HCT116 (cell line): ENCODE measurements at regions not wholly inside any gene's neighbourhood (a gene's known extent, or its start where the extent isn't known, plus 50 kb on each side); places are given as distances from the start of the nearest gene placed in this dataset.

ENCODE experiments used
- ATAC-seq: fragments of 200-7000 bp; cut with Tn5 transposase; 2 replicates; pipeline ENCODE4 v1.9.1; 2020; ENCODE audit warnings: mild to moderate bottlenecking, moderate library complexity
- BruUV-seq: library from RNA; stranded (reverse); fragments of 400-500 nt; replicated peaks from 2 replicates; lab custom pipeline; 2021; lab: Mats Ljungman, UMichigan
- CTCF ChIA-PET: fragments of 300-600 bp; sonication (Branson Sonifier 250); formaldehyde crosslinking; loops from one replicate; lab custom pipeline; 2021; ENCODE audit warnings: antibody characterized with exemption; lab: Charles Lee
- POLR2A ChIA-PET: fragments of 300-600, 350-600 bp; sonication (Branson Sonifier 250); formaldehyde crosslinking; loops from one replicate; lab custom pipeline; 2021; ENCODE audit warnings: antibody characterized with exemption; lab: Charles Lee
- RAD21 ChIA-PET, 2 experiments: fragments of 300-600 bp; sonication (Branson Sonifier 250); formaldehyde crosslinking; loops; one replicate each; lab custom pipeline; 2023; ENCODE audit warnings: low total read pairs in 2 of 2; ENCODE audit not compliant: uncharacterized antibody in 2 of 2, unreplicated experiment in 2 of 2, low non-redundant PET in 1 of 2; lab: Charles Lee
- DNase-seq: peaks from one replicate; pipeline ENCODE4 v3.0.0-alpha.2; 2010; ENCODE audit warnings: low read depth, low spot score
- H2AFZ ChIP-seq: fragments of 200-600 bp; shearing (Covaris generic), sonication (generic); 2 replicates; pipeline ENCODE4 v1.6.1; 2017; ENCODE audit warnings: low read depth, mixed run types, mixed read lengths, antibody characterized with exemption, low read length; ENCODE audit not compliant: poor library complexity, severe bottlenecking
- H3K27ac ChIP-seq: 2 replicates; pipeline ENCODE4 v1.5.1; 2012; ENCODE audit warnings: low read depth, low read length
- H3K27me3 ChIP-seq: fragments of 200-600 bp; sonication (generic); 2 replicates; pipeline ENCODE4 v1.6.1; 2016; ENCODE audit warnings: mixed run types, low read length, mixed read lengths; ENCODE audit not compliant: insufficient read depth
- H3K36me3 ChIP-seq, 2 experiments: fragments of 200-500 bp in 1 of 2; fragments of 200-600 bp in 1 of 2; sonication (Bioruptor generic) in 1 of 2; sonication (generic) in 1 of 2; 2 replicates each; pipeline versions ENCODE4 v1.5.1 to v1.6.1; 2014 to 2016; ENCODE audit warnings: low read length in 2 of 2, inconsistent platforms in 1 of 2, mixed read lengths in 1 of 2, mixed run types in 1 of 2; ENCODE audit not compliant: insufficient read depth in 2 of 2, control insufficient read depth in 1 of 2
- H3K4me1 ChIP-seq, 2 experiments: fragments of 200-600 bp in 1 of 2; sonication (generic) in 1 of 2; 2 replicates each; pipeline versions ENCODE4 v1.5.1 to v1.6.1; 2012 to 2017; ENCODE audit warnings: low read length in 2 of 2, inconsistent platforms in 1 of 2, mild to moderate bottlenecking in 1 of 2, mixed read lengths in 1 of 2, mixed run types in 1 of 2, moderate library complexity in 1 of 2; ENCODE audit not compliant: insufficient read depth in 2 of 2, control insufficient read depth in 1 of 2
- H3K4me2 ChIP-seq: fragments of 200-600 bp; sonication (generic); 2 replicates; pipeline ENCODE4 v1.6.1; 2017; ENCODE audit warnings: mixed run types, low read length, mixed read lengths
- H3K4me3 ChIP-seq, 2 experiments: fragments of 200-600 bp in 1 of 2; sonication (generic) in 1 of 2; replicated peaks in 1 of 2; 2 replicates each; pipeline ENCODE4 v1.5.1; 2011 to 2016; ENCODE audit warnings: low read length in 2 of 2, control low read depth in 1 of 2, low read depth in 1 of 2, mild to moderate bottlenecking in 1 of 2, mixed read lengths in 1 of 2, mixed run types in 1 of 2
- H3K79me2 ChIP-seq: fragments of 200-600 bp; sonication (generic); 2 replicates; pipeline ENCODE4 v1.6.1; 2017; ENCODE audit warnings: mild to moderate bottlenecking, mixed run types, low read length, moderate library complexity, mixed read lengths; ENCODE audit not compliant: insufficient read depth
- H3K9ac ChIP-seq: fragments of 200-600 bp; sonication (generic); 2 replicates; pipeline ENCODE4 v1.6.1; 2016; ENCODE audit warnings: low read length, mixed read lengths
- H3K9me2 ChIP-seq: fragments of 200-600 bp; sonication (generic), shearing (Covaris generic); 2 replicates; pipeline ENCODE4 v1.6.1; 2017; ENCODE audit warnings: mixed run types, mild to moderate bottlenecking, moderate library complexity; ENCODE audit not compliant: insufficient read depth
- H3K9me3 ChIP-seq, 2 experiments: fragments of 200-500 bp in 1 of 2; fragments of 200-600 bp in 1 of 2; sonication (Bioruptor generic) in 1 of 2; sonication (generic) in 1 of 2; 2 replicates each; pipeline ENCODE4 v1.6.1; 2014 to 2017; ENCODE audit warnings: low read length in 2 of 2, mixed read lengths in 2 of 2, inconsistent platforms in 1 of 2, low read depth in 1 of 2, mild to moderate bottlenecking in 1 of 2, mixed run types in 1 of 2, moderate library complexity in 1 of 2; ENCODE audit not compliant: control insufficient read depth in 1 of 2, insufficient read depth in 1 of 2
- H4K20me1 ChIP-seq: fragments of 200-600 bp; sonication (generic), shearing (Covaris generic); 2 replicates; pipeline ENCODE4 v1.6.1; 2017; ENCODE audit warnings: mixed run types, mild to moderate bottlenecking, moderate library complexity; ENCODE audit not compliant: insufficient read depth
- CEBPB ChIP-seq: IDR thresholded peaks from 2 replicates; pipeline ENCODE4 v1.6.1; 2012; ENCODE audit warnings: low read depth
- EZH2 ChIP-seq: fragments of 200-600 bp; sonication (generic); IDR thresholded peaks from 2 replicates; pipeline ENCODE4 v1.6.1; 2017; ENCODE audit warnings: antibody characterized with exemption, mixed run types
- FOSL1 ChIP-seq: IDR thresholded peaks from 2 replicates; pipeline ENCODE4 v1.6.1; 2012; ENCODE audit warnings: low read depth
- JUND ChIP-seq: IDR thresholded peaks from 2 replicates; pipeline ENCODE4 v1.6.1; 2012
- POLR2A ChIP-seq: IDR thresholded peaks from 2 replicates; pipeline ENCODE4 v1.7.0; 2011; ENCODE audit warnings: borderline replicate concordance; ENCODE audit not compliant: insufficient read depth, insufficient read length; ENCODE audit errors: extremely low read depth
- POLR2AphosphoS5 ChIP-seq: IDR thresholded peaks from 2 replicates; pipeline ENCODE4 v1.6.1; 2011; ENCODE audit warnings: mild to moderate bottlenecking, low read depth, low read length, moderate library complexity
- RAD21 ChIP-seq: IDR thresholded peaks from 2 replicates; pipeline ENCODE4 v1.6.1; 2012; ENCODE audit warnings: low read depth, mild to moderate bottlenecking
- SRF ChIP-seq: IDR thresholded peaks from 2 replicates; pipeline ENCODE4 v1.6.1; 2012; ENCODE audit warnings: low read depth
- YY1 ChIP-seq: IDR thresholded peaks from 2 replicates; pipeline ENCODE4 v1.6.1; 2011; ENCODE audit warnings: low read length, low read depth, moderate library complexity, mild to moderate bottlenecking; ENCODE audit not compliant: insufficient replicate concordance; ENCODE audit errors: extremely low read depth
- intact Hi-C: fragments of 100-400 bp; cut with micrococcal nuclease; formaldehyde crosslinking; loops from 2 replicates; pipeline ENCODE4 v1.10.0; 2022
- TF ChIP-seq, protein P1 (sequence below): IDR thresholded peaks from 2 replicates; pipeline ENCODE4 v1.6.1; 2012; ENCODE audit warnings: low read depth

GRCh38 chr11:127074151-127074761 lies 73.7 kb upstream of the KIRREL3 start:
- ChIA-PET CTCF (no interaction called here), POLR2A (no interaction called here), RAD21 (no interaction called here)
- DNase-seq: no peak
- no peaks in the 10 kb centered on the region for H3K36me3 ChIP-seq
- peaks cover 0 to 4% of the 10 kb centered on the region in 2 experiments; a peak in 1 of 4 replicates for H3K9me3 ChIP-seq
- BruUV-seq: no TSS peak
- no peak for ATAC-seq
- H3K27me3 ChIP-seq: no peaks in the 10 kb centered on the region
- H3K9me2 ChIP-seq: no peaks in the 10 kb centered on the region
- H3K9ac ChIP-seq: no peak overlapping the region
- H3K27ac ChIP-seq: no peak overlapping the region
- no peaks in the 10 kb centered on the region for H4K20me1 ChIP-seq
- intact Hi-C loops: no loop called here
- H2AFZ ChIP-seq: no peak overlapping the region
- H3K4me1 ChIP-seq: no peaks in the 10 kb centered on the region
- H3K4me2 ChIP-seq: no peak overlapping the region
- no peak overlapping the region for H3K4me3 ChIP-seq
- H3K79me2 ChIP-seq: no peaks in the 10 kb centered on the region
- TF ChIP-seq FOSL1 (no peak), CEBPB (no peak), RAD21 (no peak), JUND (no peak), POLR2AphosphoS5 (no peak)

DNA sequence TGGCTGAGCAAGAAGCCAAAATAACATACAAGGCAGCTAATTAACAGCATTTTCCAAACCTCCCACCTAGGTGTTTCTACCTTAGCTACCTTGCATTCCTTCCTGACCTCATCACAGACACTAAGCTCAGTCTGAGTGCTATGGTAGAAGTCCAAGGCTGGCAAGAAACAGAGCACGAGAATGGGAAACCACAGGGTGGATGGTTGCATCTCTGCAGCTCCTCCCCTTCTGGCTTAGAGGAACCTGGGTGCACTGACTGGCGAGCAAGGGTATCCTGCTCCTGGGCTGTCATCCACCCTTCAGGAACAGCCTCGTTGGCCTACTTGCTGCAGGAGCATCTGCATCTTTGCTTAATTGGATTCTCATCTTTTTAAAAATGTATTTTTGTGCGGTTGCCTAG lies 73.1 kb upstream of the KIRREL3 start:
- Histone ChIP-seq H3K9ac (no peak overlapping the region), H3K79me2 (no peaks in the 10 kb centered on the region), H4K20me1 (no peaks in the 10 kb centered on the region), H3K27me3 (no peaks in the 10 kb centered on the region), H3K36me3 (no peaks in the 10 kb centered on the region), H3K4me2 (no peak overlapping the region), H3K9me2 (no peaks in the 10 kb centered on the region), H3K9me3 (peaks cover 0 to 4% of the 10 kb centered on the region in 2 experiments; a peak in 1 of 4 replicates), H3K4me1 (no peaks in the 10 kb centered on the region), H2AFZ (no peak overlapping the region), H3K27ac (no peak overlapping the region), H3K4me3 (no peak overlapping the region)
- RAD21 ChIA-PET: no interaction called here
- no peak for DNase-seq
- POLR2A ChIA-PET: no interaction called here
- CTCF ChIA-PET: no interaction called here
- TF ChIP-seq EZH2 (no peak), POLR2A (no peak), YY1 (no peak), FOSL1 (no peak), SRF (no peak)
- TF ChIP-seq, protein P1, sequence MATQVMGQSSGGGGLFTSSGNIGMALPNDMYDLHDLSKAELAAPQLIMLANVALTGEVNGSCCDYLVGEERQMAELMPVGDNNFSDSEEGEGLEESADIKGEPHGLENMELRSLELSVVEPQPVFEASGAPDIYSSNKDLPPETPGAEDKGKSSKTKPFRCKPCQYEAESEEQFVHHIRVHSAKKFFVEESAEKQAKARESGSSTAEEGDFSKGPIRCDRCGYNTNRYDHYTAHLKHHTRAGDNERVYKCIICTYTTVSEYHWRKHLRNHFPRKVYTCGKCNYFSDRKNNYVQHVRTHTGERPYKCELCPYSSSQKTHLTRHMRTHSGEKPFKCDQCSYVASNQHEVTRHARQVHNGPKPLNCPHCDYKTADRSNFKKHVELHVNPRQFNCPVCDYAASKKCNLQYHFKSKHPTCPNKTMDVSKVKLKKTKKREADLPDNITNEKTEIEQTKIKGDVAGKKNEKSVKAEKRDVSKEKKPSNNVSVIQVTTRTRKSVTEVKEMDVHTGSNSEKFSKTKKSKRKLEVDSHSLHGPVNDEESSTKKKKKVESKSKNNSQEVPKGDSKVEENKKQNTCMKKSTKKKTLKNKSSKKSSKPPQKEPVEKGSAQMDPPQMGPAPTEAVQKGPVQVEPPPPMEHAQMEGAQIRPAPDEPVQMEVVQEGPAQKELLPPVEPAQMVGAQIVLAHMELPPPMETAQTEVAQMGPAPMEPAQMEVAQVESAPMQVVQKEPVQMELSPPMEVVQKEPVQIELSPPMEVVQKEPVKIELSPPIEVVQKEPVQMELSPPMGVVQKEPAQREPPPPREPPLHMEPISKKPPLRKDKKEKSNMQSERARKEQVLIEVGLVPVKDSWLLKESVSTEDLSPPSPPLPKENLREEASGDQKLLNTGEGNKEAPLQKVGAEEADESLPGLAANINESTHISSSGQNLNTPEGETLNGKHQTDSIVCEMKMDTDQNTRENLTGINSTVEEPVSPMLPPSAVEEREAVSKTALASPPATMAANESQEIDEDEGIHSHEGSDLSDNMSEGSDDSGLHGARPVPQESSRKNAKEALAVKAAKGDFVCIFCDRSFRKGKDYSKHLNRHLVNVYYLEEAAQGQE: no peak
- no peak for ATAC-seq
- BruUV-seq: no TSS peak
- intact Hi-C loops: no loop called here
